Stomach smooth muscle (tissue), 2 donors: ENCODE measurements at regions not wholly inside any gene's neighbourhood (a gene's known extent, or its start where the extent isn't known, plus 50 kb on each side); places are given as distances from the start of the nearest gene placed in this dataset.
"Not testable (repeated sequence)": the region's sequence is repeated elsewhere in the genome, so short reads cannot be mapped to it uniquely, and the experiment has no call there.

Experiments
- H3K27ac ChIP-seq: one replicate; pipeline ENCODE4 v1.7.0; 2013; ENCODE audit warnings: mild to moderate bottlenecking, low read length, inconsistent platforms
- H3K27me3 ChIP-seq, 2 donors: one replicate each; pipeline ENCODE4 v1.7.0; 2013; ENCODE audit warnings: low read length in 2 of 2; ENCODE audit not compliant: insufficient read depth in 2 of 2, control insufficient read depth in 1 of 2
- H3K36me3 ChIP-seq, 2 donors: one replicate each; pipeline ENCODE4 v1.7.0; 2013; ENCODE audit warnings: low read length in 2 of 2; ENCODE audit not compliant: control insufficient read depth in 2 of 2, insufficient read depth in 2 of 2
- H3K4me1 ChIP-seq: one replicate; pipeline ENCODE4 v1.7.0; 2013; ENCODE audit warnings: low read length; ENCODE audit not compliant: control insufficient read depth, insufficient read depth
- H3K4me3 ChIP-seq, 2 donors: one replicate each; pipeline ENCODE4 v1.7.0; 2013; ENCODE audit warnings: low read length in 2 of 2
- H3K9ac ChIP-seq, 2 donors: one replicate each; pipeline ENCODE4 v1.7.0; 2013; ENCODE audit warnings: low read length in 2 of 2, mild to moderate bottlenecking in 1 of 2
- H3K9me3 ChIP-seq, 2 donors: one replicate each; pipeline ENCODE4 v1.7.0; 2013; ENCODE audit warnings: low read length in 2 of 2; ENCODE audit not compliant: control insufficient read depth in 2 of 2
- donor health status: healthy.
- donor health status: Pancreatic carcinoma.

DNA sequence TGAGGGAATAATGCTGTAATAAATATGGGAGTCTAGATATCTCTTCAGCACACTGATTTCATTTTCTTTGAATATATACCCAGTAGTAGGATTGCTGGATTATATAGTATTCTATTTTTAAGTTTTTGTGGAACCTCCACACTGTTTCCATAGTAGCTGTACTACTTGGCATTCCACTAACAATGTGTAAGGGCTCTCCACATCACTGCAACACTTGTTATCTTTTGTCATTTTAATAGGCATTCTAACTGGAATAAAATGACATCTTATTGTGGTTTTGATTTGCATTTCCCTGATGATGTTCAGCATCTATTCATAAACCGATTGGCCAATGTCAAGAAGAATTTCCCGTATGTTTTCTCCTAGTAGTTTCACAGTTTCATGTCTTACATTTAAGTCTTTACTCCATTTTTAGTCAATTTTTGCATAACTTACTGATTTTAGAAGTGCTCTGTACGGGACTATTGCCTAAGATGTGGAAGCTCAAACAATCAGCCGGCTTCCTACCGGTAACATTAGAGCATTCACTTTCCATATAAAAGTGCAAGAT, 1078.8 kb downstream of the TAF11L14 start:
- H3K9me3 ChIP-seq = no peaks in the 10 kb centered on the region
- H3K4me3 ChIP-seq = no peak overlapping the region
- no peaks in the 10 kb centered on the region for H3K36me3 ChIP-seq
- H3K27me3 ChIP-seq = no peaks in the 10 kb centered on the region
- H3K27ac ChIP-seq = no peak overlapping the region
- no peaks in the 10 kb centered on the region for H3K4me1 ChIP-seq
- no peak overlapping the region for H3K9ac ChIP-seq

DNA sequence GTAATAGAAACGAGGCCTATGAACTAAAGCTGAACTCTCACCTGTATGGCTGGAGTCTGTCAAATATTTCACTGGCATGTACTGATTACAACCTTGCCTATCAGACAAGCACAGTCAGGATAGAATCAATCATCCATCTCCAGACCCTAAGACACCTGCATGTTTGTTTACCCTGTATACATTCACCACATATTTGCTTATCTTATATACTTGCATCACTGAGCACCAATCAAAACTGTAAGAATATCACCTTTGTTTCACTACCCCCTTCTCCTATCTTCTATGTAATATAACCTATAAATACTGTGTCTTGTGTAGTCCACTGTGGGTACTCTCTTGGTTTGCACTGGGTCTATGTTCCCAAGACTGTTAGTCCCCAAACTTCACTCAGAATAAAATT, 1085.7 kb downstream of the TAF11L14 start:
- Histone ChIP-seq H3K27me3 (no peaks in the 10 kb centered on the region), H3K9ac (no peak overlapping the region), H3K4me3 (no peak overlapping the region), H3K9me3 (no peaks in the 10 kb centered on the region), H3K36me3 (no peaks in the 10 kb centered on the region), H3K4me1 (no peaks in the 10 kb centered on the region), H3K27ac (no peak overlapping the region)

- Histone ChIP-seq H3K4me1 (no peaks in the 10 kb centered on the region), H3K27me3 (no peaks in the 10 kb centered on the region), H3K36me3 (no peaks in the 10 kb centered on the region), H3K9ac (no peak overlapping the region), H3K4me3 (no peak overlapping the region), H3K9me3 (no peaks in the 10 kb centered on the region), H3K27ac (no peak overlapping the region)
Measured at GRCh38 chr5:18732556-18733479, 1098.6 kb downstream of the TAF11L14 start.

DNA sequence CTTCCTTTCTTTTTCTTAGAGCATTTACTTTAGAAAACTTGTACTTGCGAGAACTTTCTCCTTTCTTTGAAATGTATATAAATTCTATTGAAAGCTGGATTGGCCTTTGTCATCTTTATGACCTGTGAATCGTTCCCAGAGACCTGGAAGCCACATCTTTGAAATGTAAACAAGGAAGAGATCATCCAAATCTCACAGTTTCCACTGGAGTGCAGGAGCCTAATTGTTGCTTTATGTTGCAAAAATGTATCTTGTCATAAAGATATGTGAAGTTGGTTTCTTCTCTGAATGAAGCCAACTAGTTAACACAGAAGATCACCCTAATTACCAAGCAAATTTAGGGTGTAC, 1101.8 kb downstream of the TAF11L14 start:
- H3K4me3 ChIP-seq = no peak overlapping the region
- H3K4me1 ChIP-seq = no peaks in the 10 kb centered on the region
- no peak overlapping the region for H3K27ac ChIP-seq
- no peaks in the 10 kb centered on the region for H3K27me3 ChIP-seq
- no peak overlapping the region for H3K9ac ChIP-seq
- H3K36me3 ChIP-seq = no peaks in the 10 kb centered on the region
- no peaks in the 10 kb centered on the region for H3K9me3 ChIP-seq

DNA sequence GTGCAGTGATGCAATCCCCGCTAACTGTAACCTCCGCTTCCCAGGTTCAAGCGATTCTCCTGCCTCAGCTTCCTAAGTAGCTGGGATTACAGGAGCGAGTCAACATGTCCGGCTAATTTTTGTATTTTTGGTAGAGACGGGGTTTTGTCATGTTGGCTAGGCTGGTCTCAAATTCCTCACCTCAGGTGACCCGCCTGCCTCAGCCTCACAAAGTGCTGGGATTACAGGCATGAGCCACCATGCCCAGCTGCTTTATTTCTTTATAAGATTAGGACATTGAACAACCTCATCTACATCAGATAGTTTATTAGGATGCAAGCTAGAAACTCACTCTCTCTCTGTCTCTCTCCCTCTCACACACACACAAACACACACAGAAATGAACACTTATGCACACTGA, 1102.5 kb downstream of the TAF11L14 start:
- H3K4me3 ChIP-seq, H3K9ac ChIP-seq, H3K27ac ChIP-seq, H3K4me1 ChIP-seq, H3K9me3 ChIP-seq, H3K36me3 ChIP-seq, H3K27me3 ChIP-seq: not testable (repeated sequence)

GRCh38 chr5:18740301-18740700, 1106.0 kb downstream of the TAF11L14 start:
- Histone ChIP-seq H3K36me3 (no peaks in the 10 kb centered on the region), H3K9me3 (no peaks in the 10 kb centered on the region), H3K4me3 (no peak overlapping the region), H3K27me3 (no peaks in the 10 kb centered on the region), H3K9ac (no peak overlapping the region), H3K4me1 (no peaks in the 10 kb centered on the region), H3K27ac (no peak overlapping the region)

DNA sequence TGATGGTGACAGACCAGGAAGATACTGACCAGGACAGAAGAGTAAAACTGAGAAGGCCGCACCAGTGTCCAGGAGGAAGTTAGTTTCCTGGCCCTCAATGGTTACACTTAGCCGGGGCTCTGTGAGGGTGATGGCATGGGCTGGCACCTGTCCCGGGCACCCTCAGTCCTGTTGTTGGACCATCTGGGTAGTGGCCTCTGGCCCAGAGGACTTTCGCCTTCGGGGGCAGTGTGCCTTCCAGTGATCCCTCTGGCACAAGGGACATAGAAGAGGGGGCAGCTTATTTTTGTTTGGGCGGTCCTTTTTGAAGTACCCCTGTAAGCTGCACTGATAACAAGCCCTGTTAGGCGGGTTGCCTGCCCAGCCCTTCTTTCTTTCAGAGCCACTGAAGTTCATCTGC, 1108.6 kb downstream of the TAF11L14 start:
- Histone ChIP-seq H3K27me3 (no peaks in the 10 kb centered on the region), H3K36me3 (no peaks in the 10 kb centered on the region), H3K4me3 (no peak overlapping the region), H3K27ac (no peak overlapping the region), H3K4me1 (no peaks in the 10 kb centered on the region), H3K9ac (no peak overlapping the region), H3K9me3 (peaks cover 0 to 5% of the 10 kb centered on the region in 2 donors)

- H3K27ac ChIP-seq = no peak overlapping the region
- H3K4me3 ChIP-seq = no peak overlapping the region
- H3K9me3 ChIP-seq = peaks cover 0 to 5% of the 10 kb centered on the region in 2 donors
- no peaks in the 10 kb centered on the region for H3K36me3 ChIP-seq
- no peaks in the 10 kb centered on the region for H3K4me1 ChIP-seq
- no peaks in the 10 kb centered on the region for H3K27me3 ChIP-seq
- H3K9ac ChIP-seq = no peak overlapping the region
Measured at GRCh38 chr5:18744441-18744840, 1110.2 kb downstream of the TAF11L14 start.

- Histone ChIP-seq H3K4me1 (no peaks in the 10 kb centered on the region), H3K36me3 (no peaks in the 10 kb centered on the region), H3K4me3 (peak overlapping the region; percentile 18 to 64), H3K27me3 (no peaks in the 10 kb centered on the region), H3K9me3 (peaks cover 0 to 5% of the 10 kb centered on the region in 2 donors), H3K9ac (peak overlapping the region in 1 of 2 donors; percentile 21), H3K27ac (no peak overlapping the region)
Measured at GRCh38 chr5:18745042-18745987, 1111.1 kb downstream of the TAF11L14 start.

DNA sequence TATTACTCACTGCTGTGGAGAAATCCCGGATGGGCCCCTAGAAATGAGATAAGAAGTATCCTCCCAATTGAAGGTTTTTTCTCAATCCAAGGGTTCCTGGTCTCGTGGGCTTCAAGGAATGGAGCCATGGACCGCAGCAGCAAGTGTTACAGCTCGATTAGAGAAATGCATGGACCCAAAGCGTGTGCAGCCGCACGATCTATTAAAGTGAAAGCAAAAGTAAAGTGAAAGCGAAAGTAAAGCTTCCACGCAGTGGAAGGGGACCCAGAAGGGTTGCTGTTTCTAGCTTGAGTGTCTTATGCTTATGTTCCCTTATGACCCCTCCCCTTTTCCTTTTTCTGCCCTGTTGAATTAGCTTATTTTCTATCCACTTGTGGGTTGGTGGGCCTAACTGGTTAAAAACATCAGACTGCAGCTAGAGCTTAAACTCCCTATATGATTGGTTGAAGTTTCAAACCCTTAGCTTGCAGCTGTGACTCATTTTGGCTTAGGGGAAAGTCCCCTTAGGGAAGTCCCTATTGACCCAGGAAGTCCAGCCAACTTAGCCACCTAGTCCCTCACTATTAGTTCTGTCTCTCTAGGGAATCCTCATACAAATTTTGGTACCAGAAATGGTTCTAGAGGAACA, 1111.8 kb downstream of the TAF11L14 start:
- H3K27me3 ChIP-seq = no peaks in the 10 kb centered on the region
- H3K9ac ChIP-seq = peak overlapping the region in 1 of 2 donors; percentile 21
- H3K9me3 ChIP-seq = peaks cover 0 to 5% of the 10 kb centered on the region in 2 donors
- H3K36me3 ChIP-seq = no peaks in the 10 kb centered on the region
- no peaks in the 10 kb centered on the region for H3K4me1 ChIP-seq
- H3K4me3 ChIP-seq = peak overlapping the region; percentile 18 to 64
- no peak overlapping the region for H3K27ac ChIP-seq
